ENCODE measurements at regions not wholly inside any gene's neighbourhood (a gene's known extent, or its start where the extent isn't known, plus 50 kb on each side); places are given as distances from the start of the nearest gene placed in this dataset.

GRCh38 chr2:142649581-142649980 lies 227.9 kb upstream of the KYNU start:
- no peak for TF ChIP-seq CTCF (IDR thresholded peaks at IDR 0.05)
- no peak for TF ChIP-seq EZH2 (IDR thresholded peaks at IDR 0.05; ENCODE audit: borderline replicate concordance, insufficient read depth, low read depth, low read length, poor library complexity, severe bottlenecking)

Measured in B cell (primary cell).